NCI-H2081 treated with DMSO at 0.1 percent for 48 hours (cell line): ENCODE measurements at regions not wholly inside any gene's neighbourhood (a gene's known extent, or its start where the extent isn't known, plus 50 kb on each side); places are given as distances from the start of the nearest gene placed in this dataset.

ENCODE experiments used
- DNase-seq: peaks from one replicate; lab custom pipeline; 2025; lab: John Stamatoyannopoulos, UW

GRCh38 chr7:130931423-130931822, 197.4 kb upstream of the KLF14 start:
- DNase-seq = no peak

- no peak for DNase-seq
These were observed 198.1 kb upstream of the KLF14 start for GRCh38 chr7:130932088-130932487.

DNA sequence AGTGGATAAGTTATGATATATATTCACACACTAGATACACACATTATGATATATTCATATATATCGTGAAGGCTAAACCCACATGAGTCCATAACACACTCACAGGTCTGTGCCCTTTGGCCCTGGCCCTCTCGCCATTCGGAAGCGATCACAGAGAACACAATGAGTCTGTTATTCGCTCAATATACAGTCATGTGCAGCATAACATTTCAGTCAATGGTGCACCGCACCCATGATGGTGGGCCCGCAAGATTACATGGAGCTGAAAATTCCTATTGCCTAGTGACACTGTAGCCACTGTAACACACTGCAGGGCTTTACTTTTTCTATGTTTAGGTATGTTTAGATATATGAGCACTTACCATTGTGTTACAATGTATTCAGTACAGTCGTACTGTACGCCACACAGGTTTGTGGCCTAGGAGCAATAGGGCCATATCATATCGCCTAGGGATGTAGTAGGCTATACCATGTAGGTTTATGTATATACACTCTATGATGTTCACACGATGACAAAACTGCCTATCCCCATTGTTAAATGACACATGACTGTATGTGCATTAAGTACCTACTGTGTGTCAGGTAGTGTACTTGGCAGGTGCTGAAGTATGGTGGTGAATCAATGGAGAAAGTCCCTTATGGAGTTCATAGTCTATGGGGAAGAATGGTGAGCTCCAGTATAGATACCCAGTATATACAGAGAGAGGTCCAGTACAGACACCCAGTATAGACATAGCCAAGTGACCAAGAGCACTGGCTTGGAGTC, 198.8 kb upstream of the KLF14 start:
- DNase-seq = no peak

- no peak for DNase-seq
These were observed 199.9 kb upstream of the KLF14 start for GRCh38 chr7:130933919-130934318.

DNA sequence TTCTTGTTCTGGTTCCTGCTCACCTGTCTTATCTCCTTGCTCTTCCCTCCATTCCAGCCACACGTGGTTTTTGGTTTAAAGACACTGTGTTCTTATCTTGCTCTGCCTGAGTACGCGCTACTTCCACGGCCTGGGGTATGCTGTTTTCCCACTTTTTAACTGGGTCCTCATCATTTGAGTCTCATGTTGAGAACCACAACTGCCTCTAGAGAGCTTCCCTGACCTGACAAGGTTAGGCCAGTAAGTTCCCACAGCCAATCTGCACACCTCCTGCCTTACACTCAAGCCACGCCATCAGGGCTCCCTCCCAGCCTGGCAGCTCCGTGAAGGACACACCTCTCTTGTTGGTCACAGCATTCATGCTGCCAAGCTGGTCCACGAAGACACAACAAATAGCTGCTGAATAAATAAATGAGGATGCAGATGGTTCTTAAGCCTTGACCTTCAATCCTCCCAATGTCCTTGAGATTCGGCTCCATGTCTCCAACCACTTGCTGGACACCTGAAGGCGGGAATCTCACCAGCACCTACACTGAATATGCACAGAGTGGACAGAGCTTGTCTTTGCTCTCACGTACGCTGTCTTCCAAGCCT, 201.7 kb upstream of the KLF14 start:
- DNase-seq = no peak

GRCh38 chr7:130936202-130936931, 202.4 kb upstream of the KLF14 start:
- DNase-seq = no peak

GRCh38 chr7:130937016-130937415, 203.0 kb upstream of the KLF14 start:
- no peak for DNase-seq

GRCh38 chr7:130937830-130938229, 203.8 kb upstream of the KLF14 start:
- no peak for DNase-seq

DNA sequence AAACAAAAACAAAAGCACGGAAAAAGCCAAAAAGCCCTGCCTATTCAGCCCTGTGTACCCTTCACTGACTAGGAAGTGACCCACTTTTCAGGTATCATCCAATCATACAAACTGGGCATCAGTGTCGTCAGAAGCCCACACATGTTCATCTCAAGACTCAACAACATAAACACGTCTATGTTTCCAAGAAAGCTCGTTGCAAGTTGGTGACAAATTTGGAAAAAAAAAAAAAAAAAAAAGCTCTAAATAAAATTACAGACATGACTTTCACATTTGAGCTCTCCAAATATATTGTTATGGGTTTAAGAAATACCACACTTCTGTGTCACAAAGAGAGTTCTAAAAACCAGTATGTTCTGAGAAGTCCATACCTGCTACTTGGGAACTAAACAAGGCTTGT, 204.7 kb upstream of the KLF14 start:
- DNase-seq = no peak

- no peak for DNase-seq
These were observed 205.5 kb upstream of the KLF14 start for GRCh38 chr7:130939321-130940095.

DNA sequence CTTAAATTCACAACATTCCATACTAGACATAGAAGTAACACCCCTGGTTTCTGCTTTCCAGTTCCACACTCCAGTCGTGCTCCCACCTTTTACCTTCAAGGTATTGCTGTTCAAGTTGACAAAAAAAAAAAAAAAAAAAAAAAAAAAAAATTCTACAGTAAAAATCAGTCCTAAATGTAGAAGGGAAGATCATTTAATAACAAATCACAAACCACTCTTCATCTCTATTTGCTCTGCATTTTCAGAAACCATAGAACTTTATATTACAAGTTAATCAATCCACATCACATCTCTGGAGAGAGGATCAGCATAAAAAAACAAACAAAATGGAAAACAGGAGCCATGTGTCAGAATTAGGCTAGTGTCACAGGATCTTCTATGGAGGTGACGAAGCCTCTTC, 206.3 kb upstream of the KLF14 start:
- DNase-seq = no peak

GRCh38 chr7:130940907-130941306, 206.9 kb upstream of the KLF14 start:
- no peak for DNase-seq

DNA sequence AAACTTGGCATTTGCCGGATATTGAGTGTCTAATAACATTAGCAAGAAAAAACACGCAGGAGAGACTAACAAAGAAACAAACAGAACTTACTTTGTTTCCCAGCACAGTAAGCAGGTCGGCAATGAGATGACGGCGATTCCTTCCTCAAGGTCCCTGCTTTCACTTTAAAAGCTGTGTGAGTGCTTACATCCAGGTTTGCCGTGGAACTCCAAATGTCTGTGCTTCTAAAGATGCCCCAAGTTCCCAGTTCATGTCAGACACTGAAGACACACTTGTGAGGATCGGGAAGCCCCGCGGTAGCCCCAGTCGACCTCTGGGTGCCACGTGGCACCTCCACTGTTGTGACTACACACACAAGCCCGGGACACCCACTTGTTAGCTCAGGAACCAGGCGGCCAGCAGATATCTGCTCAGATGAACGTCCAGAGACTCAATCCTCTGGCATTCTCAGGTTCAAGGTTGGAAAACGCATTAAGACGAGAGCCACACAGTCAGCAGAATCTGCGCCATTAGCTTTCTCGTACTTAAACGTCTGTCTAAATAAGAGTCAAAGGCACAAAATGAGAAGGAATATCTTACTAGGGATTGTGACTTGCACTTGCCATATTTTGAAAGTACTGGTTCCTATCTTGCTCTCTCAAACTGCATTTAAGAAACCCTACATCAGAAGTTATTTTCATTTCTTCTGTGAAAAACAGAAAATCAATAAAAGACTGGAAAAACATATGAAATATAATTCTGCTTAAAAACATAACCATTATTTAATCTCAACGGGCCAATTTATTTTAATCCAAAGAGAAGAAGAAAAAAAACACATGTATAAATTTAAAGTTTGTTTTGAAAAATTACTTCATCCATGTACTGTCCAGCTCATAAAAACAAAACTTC, 207.6 kb upstream of the KLF14 start:
- DNase-seq = no peak

DNA sequence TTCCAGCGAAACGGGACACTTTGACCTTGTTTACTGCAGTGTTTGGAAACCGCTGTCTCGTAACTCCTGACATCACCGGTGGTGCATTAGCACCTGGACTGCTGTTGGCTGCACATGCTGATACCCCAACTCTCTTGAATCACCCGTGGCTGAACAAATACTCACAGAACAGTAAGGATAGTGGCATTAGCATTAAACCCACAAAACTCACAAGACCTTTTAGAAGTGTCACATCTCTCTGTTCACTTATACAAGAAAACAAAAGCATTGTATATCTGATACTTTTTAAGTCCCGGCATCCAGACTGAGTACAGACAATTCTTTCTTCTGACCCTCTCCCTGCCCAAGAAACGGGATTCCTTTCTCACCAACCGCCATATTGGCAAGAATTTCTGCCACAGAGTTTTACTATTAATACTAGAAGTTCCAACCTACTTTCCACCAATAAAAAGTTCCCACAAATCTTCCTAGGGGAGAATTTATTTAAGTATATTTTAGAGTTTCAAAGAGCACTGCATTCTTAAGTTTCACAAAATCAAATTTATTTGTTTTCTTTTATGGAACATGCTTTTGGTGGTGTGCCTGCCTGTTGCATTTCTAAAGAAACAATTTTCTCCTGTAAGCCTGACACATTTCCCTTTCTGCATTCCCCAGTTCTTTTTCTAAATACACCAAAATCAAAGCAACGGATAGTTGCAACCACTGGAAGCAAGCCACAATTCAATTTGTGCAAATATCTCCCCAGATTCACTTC, 208.4 kb upstream of the KLF14 start:
- DNase-seq = peak; percentile 28

DNA sequence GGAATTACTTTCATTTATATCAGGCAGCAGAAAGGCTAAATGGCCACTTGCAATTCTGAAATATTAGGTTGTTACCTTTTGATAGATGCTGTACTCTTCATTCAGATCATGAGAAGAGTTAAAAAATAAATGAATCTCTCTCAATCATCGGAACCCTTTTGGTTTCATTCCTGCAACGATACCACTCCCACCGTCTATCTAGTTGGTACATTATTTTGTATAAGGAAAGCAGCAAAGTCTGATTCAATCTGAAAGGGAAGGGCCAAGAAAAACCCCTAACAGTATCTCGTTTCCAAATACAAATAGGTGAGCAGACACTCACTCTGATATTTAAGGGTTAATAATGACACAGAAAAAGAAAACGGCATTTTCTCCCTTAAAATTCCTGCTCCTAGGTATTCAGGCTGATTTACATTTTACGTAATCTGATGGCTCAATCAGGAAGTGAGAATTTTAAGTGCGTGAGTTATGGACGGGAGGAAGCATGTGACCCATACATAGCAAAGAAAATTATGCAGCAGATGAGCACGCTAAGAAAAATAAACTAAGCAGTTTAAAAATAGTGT, 209.4 kb upstream of the KLF14 start:
- DNase-seq = peak; percentile 65

GRCh38 chr7:130943981-130944380, 210.0 kb upstream of the KLF14 start:
- DNase-seq = no peak

DNA sequence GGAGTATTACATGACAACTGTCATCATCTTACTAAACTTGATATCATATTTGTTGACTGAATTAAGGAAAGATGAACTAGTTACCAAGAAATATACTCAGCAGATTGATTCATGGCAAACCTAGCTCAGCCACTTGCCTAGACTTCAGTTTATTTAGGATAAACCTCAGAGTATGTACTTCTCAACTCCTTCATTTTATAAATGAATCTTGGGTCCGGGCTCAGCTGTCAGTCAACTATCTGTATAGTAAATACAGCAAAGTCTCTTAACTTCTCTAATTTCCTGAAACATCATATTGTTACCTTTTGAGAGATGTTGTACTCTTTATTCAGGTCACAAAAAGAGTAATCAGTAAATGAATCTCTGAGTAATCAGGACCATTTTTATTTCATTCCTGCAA, 211.0 kb upstream of the KLF14 start:
- no peak for DNase-seq

DNA sequence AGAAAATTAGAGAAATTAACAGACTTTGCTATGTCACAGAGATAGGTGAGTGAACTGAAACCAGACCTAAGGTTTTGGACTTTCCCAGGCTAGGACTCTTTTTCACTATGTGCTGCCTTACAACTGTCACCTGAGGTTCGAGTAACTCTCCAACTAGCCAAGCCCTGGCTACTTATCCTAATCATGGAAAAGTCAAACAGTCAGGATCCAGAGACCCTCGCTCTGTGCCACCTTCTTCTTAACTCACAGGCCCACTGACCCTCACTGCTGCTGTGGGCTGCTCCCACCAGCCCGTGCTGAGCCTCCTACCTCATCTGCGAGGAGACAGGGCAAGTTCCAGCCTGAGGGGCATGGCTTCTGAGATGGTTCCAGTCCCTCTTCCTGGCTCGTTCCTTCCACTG, 211.4 kb upstream of the KLF14 start:
- no peak for DNase-seq

DNA sequence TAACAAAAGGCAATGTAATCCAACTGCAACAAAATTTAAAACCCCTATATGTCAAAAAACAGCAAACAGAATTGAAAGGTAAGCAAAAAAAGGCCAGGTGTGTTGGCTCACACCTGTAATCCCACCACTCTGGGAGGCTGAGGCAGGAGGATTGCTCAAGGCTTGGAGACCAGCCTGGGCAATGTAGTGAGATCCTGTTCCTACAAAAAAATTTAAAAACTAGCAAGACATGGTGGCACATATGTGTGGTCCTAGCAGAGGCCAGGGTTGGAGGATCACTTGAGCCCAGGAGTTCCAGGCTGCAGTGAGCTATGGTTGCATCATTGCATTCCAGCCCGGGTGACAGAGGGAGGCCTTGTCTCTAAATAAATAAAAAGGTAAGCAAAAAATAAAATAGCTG, 212.1 kb upstream of the KLF14 start:
- no peak for DNase-seq

- no peak for DNase-seq
These were observed 214.0 kb upstream of the KLF14 start for GRCh38 chr7:130947792-130948580.
